Fibroblast of lung (primary cell): ENCODE measurements at regions not wholly inside any gene's neighbourhood (a gene's known extent, or its start where the extent isn't known, plus 50 kb on each side); places are given as distances from the start of the nearest gene placed in this dataset.

Experiments
- DNase-seq, 2 donors: peaks; one replicate each; pipeline versions ENCODE4 v3.0.0 to v3.0.0-alpha.2; 2010; ENCODE audit warnings: low read depth in 2 of 2
- H2AFZ ChIP-seq: 2 replicates; pipeline ENCODE4 v1.5.1; 2012; ENCODE audit warnings: low read length, control low read depth, inconsistent platforms
- H3K27ac ChIP-seq: 2 replicates; pipeline ENCODE4 v1.5.1; 2011; ENCODE audit warnings: low read length, control low read depth; ENCODE audit not compliant: insufficient read depth
- H3K27me3 ChIP-seq: 2 replicates; pipeline ENCODE4 v1.5.1; 2011; ENCODE audit warnings: mild to moderate bottlenecking, low read length; ENCODE audit not compliant: control insufficient read depth, insufficient read depth
- H3K36me3 ChIP-seq: 2 replicates; pipeline ENCODE4 v1.5.1; 2011; ENCODE audit warnings: low read length; ENCODE audit not compliant: control insufficient read depth, insufficient read depth
- H3K4me1 ChIP-seq: 2 replicates; pipeline ENCODE4 v1.5.1; 2011; ENCODE audit warnings: low read length; ENCODE audit not compliant: control insufficient read depth, insufficient read depth; ENCODE audit errors: extremely low read depth
- H3K4me2 ChIP-seq: 2 replicates; pipeline ENCODE4 v1.5.1; 2011; ENCODE audit warnings: low read length, control low read depth; ENCODE audit not compliant: insufficient read depth; ENCODE audit errors: extremely low read depth
- H3K4me3 ChIP-seq, 4 experiments: fragments of 200-600 bp in 1 of 4; sonication (generic) in 1 of 4; replicated peaks in 1 of 4; 2 replicates each; pipeline ENCODE4 v1.5.1; 2011 to 2016; ENCODE audit warnings: low read length in 4 of 4, low read depth in 3 of 4, mild to moderate bottlenecking in 3 of 4, control low read depth in 2 of 4, inconsistent platforms in 1 of 4, mixed read lengths in 1 of 4; ENCODE audit not compliant: insufficient read depth in 1 of 4; ENCODE audit errors: control extremely low read depth in 1 of 4
- H3K79me2 ChIP-seq: 2 replicates; pipeline ENCODE4 v1.5.1; 2012; ENCODE audit warnings: mild to moderate bottlenecking, low read length, inconsistent platforms; ENCODE audit not compliant: control insufficient read depth, insufficient read depth
- H3K9ac ChIP-seq: 2 replicates; pipeline ENCODE4 v1.5.1; 2011; ENCODE audit warnings: mild to moderate bottlenecking, low read length, control low read depth; ENCODE audit not compliant: insufficient read depth
- H3K9me3 ChIP-seq: 2 replicates; pipeline ENCODE4 v1.5.1; 2012; ENCODE audit warnings: low read depth, low read length; ENCODE audit not compliant: control insufficient read depth, insufficient read depth
- H4K20me1 ChIP-seq: 2 replicates; pipeline ENCODE4 v1.5.1; 2011; ENCODE audit warnings: low read length; ENCODE audit not compliant: control insufficient read depth, insufficient read depth; ENCODE audit errors: extremely low read depth
- CTCF ChIP-seq, 2 donors: IDR thresholded peaks in 1 of 2; conservative IDR thresholded peaks in 1 of 2; 1 replicate in 1 of 2; 2 replicates in 1 of 2; pipeline ENCODE4 v1.5.1; 2011 to 2012; ENCODE audit warnings: low read length in 2 of 2, control low read depth in 1 of 2, inconsistent platforms in 1 of 2, low read depth in 1 of 2, mild to moderate bottlenecking in 1 of 2
- EZH2 ChIP-seq: IDR thresholded peaks from 2 replicates; pipeline ENCODE4 v1.5.1; 2012; ENCODE audit warnings: low read length, control low read depth, mild to moderate bottlenecking; ENCODE audit errors: missing control alignments

- Histone ChIP-seq H2AFZ (no peak overlapping the region), H3K27ac (no peak overlapping the region), H3K27me3 (peaks cover 3% of the 10 kb centered on the region), H3K36me3 (no peaks in the 10 kb centered on the region), H3K79me2 (no peaks in the 10 kb centered on the region), H4K20me1 (no peaks in the 10 kb centered on the region), H3K9me3 (no peaks in the 10 kb centered on the region), H3K4me1 (no peaks in the 10 kb centered on the region), H3K4me2 (no peak overlapping the region), H3K4me3 (no peak overlapping the region), H3K9ac (no peak overlapping the region)
- TF ChIP-seq EZH2: no peak
- no peak for TF ChIP-seq CTCF (conservative IDR thresholded peaks at IDR 0.05 in 1 of 2, IDR thresholded peaks at IDR 0.05 in 1 of 2; ENCODE audit: low read depth in 1 of 2, low read length in 2 of 2)
- DNase-seq: no peak
These were observed 54.4 kb downstream of the ZNF503 start for GRCh38 chr10:75347186-75347585.

GRCh38 chr10:75345738-75346137, 55.8 kb downstream of the ZNF503 start:
- no peak for DNase-seq
- H3K9ac ChIP-seq: no peak overlapping the region
- H3K79me2 ChIP-seq: no peaks in the 10 kb centered on the region
- H3K4me1 ChIP-seq: no peaks in the 10 kb centered on the region
- H4K20me1 ChIP-seq: no peaks in the 10 kb centered on the region
- no peaks in the 10 kb centered on the region for H3K9me3 ChIP-seq
- no peak overlapping the region for H2AFZ ChIP-seq
- H3K36me3 ChIP-seq: no peaks in the 10 kb centered on the region
- peaks cover 6% of the 10 kb centered on the region for H3K27me3 ChIP-seq
- no peak for TF ChIP-seq EZH2
- no peak for TF ChIP-seq CTCF (conservative IDR thresholded peaks at IDR 0.05 in 1 of 2, IDR thresholded peaks at IDR 0.05 in 1 of 2; ENCODE audit: low read depth in 1 of 2, low read length in 2 of 2)
- no peak overlapping the region for H3K4me3 ChIP-seq
- H3K4me2 ChIP-seq: no peak overlapping the region
- no peak overlapping the region for H3K27ac ChIP-seq

- no peak overlapping the region for H3K27ac ChIP-seq
- H3K4me1 ChIP-seq: no peaks in the 10 kb centered on the region
- no peak overlapping the region for H3K4me2 ChIP-seq
- no peak overlapping the region for H3K4me3 ChIP-seq
- no peaks in the 10 kb centered on the region for H3K36me3 ChIP-seq
- H2AFZ ChIP-seq: no peak overlapping the region
- no peaks in the 10 kb centered on the region for H3K79me2 ChIP-seq
- no peak for DNase-seq
- no peak overlapping the region for H3K9ac ChIP-seq
- H3K9me3 ChIP-seq: no peaks in the 10 kb centered on the region
- TF ChIP-seq EZH2 (no peak), CTCF (conservative IDR thresholded peaks at IDR 0.05 in 1 of 2, IDR thresholded peaks at IDR 0.05 in 1 of 2; ENCODE audit: low read depth in 1 of 2, low read length in 2 of 2) (no peak)
- no peaks in the 10 kb centered on the region for H4K20me1 ChIP-seq
- H3K27me3 ChIP-seq: peaks cover 6% of the 10 kb centered on the region
These were observed 57.4 kb downstream of the ZNF503 start for GRCh38 chr10:75344170-75344569.
